ENCODE measurements at regions not wholly inside any gene's neighbourhood (a gene's known extent, or its start where the extent isn't known, plus 50 kb on each side); places are given as distances from the start of the nearest gene placed in this dataset.

DNA sequence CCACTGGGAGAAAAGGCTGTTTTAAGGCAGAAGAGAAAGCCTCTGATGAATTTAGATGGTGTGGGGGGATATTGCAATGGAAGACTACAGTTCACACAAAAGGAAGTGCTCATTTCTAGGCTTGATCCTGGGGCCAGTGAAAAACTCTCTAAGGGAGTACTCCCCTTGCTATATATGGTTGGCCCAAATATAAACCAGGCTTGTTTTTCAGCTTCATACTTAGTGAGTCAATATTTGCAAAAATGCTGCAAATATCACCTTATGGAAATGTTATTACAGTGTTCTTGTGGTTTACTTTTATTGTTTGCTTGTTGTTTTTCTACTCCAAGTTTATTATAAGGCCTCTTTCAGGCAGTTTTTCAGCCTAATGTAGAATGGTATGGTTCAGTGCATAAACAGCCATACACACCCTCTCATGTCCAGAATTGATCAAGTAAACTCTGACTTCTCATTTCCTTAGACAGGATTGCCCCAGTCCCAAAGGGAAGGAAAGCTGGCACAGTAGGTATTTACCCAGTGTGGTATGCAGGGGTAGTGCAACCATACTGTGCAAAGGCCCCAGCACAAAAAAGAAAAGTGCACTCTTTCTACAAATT lies 115.1 kb downstream of the FEM1C start:
- no peak overlapping the region for H3K27ac ChIP-seq
- H2AFZ ChIP-seq = no peak overlapping the region
- TF ChIP-seq, protein P1, sequence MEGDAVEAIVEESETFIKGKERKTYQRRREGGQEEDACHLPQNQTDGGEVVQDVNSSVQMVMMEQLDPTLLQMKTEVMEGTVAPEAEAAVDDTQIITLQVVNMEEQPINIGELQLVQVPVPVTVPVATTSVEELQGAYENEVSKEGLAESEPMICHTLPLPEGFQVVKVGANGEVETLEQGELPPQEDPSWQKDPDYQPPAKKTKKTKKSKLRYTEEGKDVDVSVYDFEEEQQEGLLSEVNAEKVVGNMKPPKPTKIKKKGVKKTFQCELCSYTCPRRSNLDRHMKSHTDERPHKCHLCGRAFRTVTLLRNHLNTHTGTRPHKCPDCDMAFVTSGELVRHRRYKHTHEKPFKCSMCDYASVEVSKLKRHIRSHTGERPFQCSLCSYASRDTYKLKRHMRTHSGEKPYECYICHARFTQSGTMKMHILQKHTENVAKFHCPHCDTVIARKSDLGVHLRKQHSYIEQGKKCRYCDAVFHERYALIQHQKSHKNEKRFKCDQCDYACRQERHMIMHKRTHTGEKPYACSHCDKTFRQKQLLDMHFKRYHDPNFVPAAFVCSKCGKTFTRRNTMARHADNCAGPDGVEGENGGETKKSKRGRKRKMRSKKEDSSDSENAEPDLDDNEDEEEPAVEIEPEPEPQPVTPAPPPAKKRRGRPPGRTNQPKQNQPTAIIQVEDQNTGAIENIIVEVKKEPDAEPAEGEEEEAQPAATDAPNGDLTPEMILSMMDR (IDR thresholded peaks at IDR 0.05) = no peak
- H3K36me3 ChIP-seq (ENCODE audit: control insufficient read depth, insufficient read depth, low read length) = no peaks in the 10 kb centered on the region
- H3K9ac ChIP-seq = no peak overlapping the region
- no peaks in the 10 kb centered on the region for H3K27me3 ChIP-seq (ENCODE audit: control insufficient read depth, insufficient read depth, low read length)
- no peak overlapping the region for H3K4me2 ChIP-seq (ENCODE audit: low read length)
- H3K9me3 ChIP-seq (ENCODE audit: control insufficient read depth, low read length) = no peaks in the 10 kb centered on the region
- no peaks in the 10 kb centered on the region for H3K79me2 ChIP-seq
- no peak overlapping the region for H3K4me3 ChIP-seq (ENCODE audit: low read depth, low read length)
- H3K4me1 ChIP-seq = no peaks in the 10 kb centered on the region

DNA sequence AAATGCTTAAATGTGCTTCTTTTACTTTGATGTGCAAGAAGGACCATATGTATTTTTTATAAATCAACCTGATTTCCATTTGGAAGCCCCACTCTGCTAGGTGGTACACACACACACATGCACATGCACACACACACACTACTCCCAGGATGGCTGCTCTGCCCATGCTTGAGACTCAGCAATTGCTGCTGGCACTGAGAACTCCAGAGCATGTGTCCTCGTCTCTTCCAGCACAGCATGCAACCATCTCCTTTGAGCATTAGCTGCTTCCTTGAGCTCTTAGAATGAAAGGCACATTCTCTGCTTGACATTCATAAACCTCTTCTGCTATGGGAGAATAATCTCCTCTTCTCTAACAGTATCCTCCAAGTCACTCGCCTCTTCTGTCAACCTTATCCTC lies 115.9 kb downstream of the FEM1C start:
- H3K9me3 ChIP-seq (ENCODE audit: control insufficient read depth, low read length) = no peaks in the 10 kb centered on the region
- H3K36me3 ChIP-seq (ENCODE audit: control insufficient read depth, insufficient read depth, low read length) = no peaks in the 10 kb centered on the region
- no peaks in the 10 kb centered on the region for H3K79me2 ChIP-seq
- TF ChIP-seq, protein P1 (IDR thresholded peaks at IDR 0.05) = no peak
- H2AFZ ChIP-seq = no peak overlapping the region
- no peaks in the 10 kb centered on the region for H3K27me3 ChIP-seq (ENCODE audit: control insufficient read depth, insufficient read depth, low read length)
- no peak overlapping the region for H3K27ac ChIP-seq
- H3K9ac ChIP-seq = no peak overlapping the region
- no peak overlapping the region for H3K4me3 ChIP-seq (ENCODE audit: low read depth, low read length)
- H3K4me1 ChIP-seq = no peaks in the 10 kb centered on the region
- no peak overlapping the region for H3K4me2 ChIP-seq (ENCODE audit: low read length)

DNA sequence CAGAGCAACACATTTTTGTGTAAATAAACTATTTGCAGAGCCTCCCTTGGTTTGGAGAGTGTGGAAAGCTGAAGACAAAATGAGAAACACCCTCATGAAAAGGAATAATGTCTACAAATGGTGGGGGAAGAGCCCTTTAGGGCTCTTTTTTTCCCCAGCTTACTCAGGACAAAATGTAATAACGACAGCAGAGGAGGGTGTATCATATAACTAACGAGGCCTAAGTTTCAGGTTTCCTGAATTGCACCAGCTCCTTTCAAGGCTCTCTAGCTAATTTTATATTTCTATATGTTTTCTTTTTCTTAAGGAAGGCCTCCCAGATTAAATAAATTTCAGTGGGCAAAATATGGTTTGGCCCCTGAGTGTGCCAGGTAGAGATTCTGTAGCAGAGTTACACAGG lies 116.3 kb downstream of the FEM1C start:
- Histone ChIP-seq H3K36me3 (ENCODE audit: control insufficient read depth, insufficient read depth, low read length) (no peaks in the 10 kb centered on the region), H3K9me3 (ENCODE audit: control insufficient read depth, low read length) (no peaks in the 10 kb centered on the region), H3K9ac (no peak overlapping the region), H3K4me3 (ENCODE audit: low read depth, low read length) (no peak overlapping the region), H3K27me3 (ENCODE audit: control insufficient read depth, insufficient read depth, low read length) (no peaks in the 10 kb centered on the region), H3K27ac (no peak overlapping the region), H3K4me2 (ENCODE audit: low read length) (no peak overlapping the region), H2AFZ (no peak overlapping the region), H3K79me2 (no peaks in the 10 kb centered on the region), H3K4me1 (no peaks in the 10 kb centered on the region)
- TF ChIP-seq, protein P1 (IDR thresholded peaks at IDR 0.05) = no peak

DNA sequence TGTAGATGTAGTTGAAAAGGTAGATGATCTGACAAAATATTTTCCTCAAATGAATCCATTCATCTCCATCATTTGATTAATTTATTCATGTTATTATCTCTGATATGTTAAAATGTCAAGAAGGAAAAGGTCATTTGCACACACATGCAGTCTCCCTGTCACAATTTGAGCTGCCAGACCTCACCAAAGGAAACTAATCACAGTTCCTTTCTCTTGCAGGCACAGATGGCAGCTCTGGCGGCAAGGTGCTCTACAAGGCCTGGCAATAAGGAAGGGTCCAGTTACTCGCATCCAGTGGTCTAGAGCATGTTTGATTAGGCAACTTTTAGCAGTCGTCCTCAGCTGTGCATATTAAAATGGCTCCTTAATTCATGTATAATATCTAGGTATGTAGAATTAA lies 120.1 kb downstream of the FEM1C start:
- no peaks in the 10 kb centered on the region for H3K9me3 ChIP-seq (ENCODE audit: control insufficient read depth, low read length)
- H3K4me3 ChIP-seq (ENCODE audit: low read depth, low read length) = no peak overlapping the region
- no peaks in the 10 kb centered on the region for H3K4me1 ChIP-seq
- TF ChIP-seq, protein P1 (IDR thresholded peaks at IDR 0.05) = no peak
- no peak overlapping the region for H3K27ac ChIP-seq
- H3K27me3 ChIP-seq (ENCODE audit: control insufficient read depth, insufficient read depth, low read length) = no peaks in the 10 kb centered on the region
- H2AFZ ChIP-seq = no peak overlapping the region
- no peaks in the 10 kb centered on the region for H3K79me2 ChIP-seq
- no peak overlapping the region for H3K9ac ChIP-seq
- H3K36me3 ChIP-seq (ENCODE audit: control insufficient read depth, insufficient read depth, low read length) = no peaks in the 10 kb centered on the region
- no peak overlapping the region for H3K4me2 ChIP-seq (ENCODE audit: low read length)

DNA sequence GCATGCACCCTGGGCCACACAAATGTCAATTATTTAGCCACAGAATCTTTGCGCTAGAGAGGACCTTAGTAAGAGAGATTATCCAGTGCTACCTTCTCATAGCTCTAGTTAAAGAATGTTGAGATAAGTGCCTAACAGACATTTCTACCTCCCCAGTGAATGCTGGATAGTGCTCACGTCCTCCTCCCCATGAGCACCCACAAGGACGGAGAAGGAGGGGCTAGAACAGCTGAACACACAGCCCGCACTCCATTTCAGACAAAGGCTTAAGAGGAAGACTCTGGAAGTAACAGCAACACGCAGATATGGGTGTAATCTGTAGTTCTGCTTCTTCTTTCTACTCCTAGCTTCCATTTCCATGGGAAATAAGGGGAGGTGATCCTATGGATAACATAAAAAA lies 120.5 kb downstream of the FEM1C start:
- no peaks in the 10 kb centered on the region for H3K9me3 ChIP-seq (ENCODE audit: control insufficient read depth, low read length)
- H3K36me3 ChIP-seq (ENCODE audit: control insufficient read depth, insufficient read depth, low read length) = no peaks in the 10 kb centered on the region
- H3K4me3 ChIP-seq (ENCODE audit: low read depth, low read length) = no peak overlapping the region
- no peak overlapping the region for H3K9ac ChIP-seq
- TF ChIP-seq, protein P1 (IDR thresholded peaks at IDR 0.05) = no peak
- no peaks in the 10 kb centered on the region for H3K27me3 ChIP-seq (ENCODE audit: control insufficient read depth, insufficient read depth, low read length)
- no peak overlapping the region for H3K4me2 ChIP-seq (ENCODE audit: low read length)
- no peak overlapping the region for H3K27ac ChIP-seq
- H3K4me1 ChIP-seq = no peaks in the 10 kb centered on the region
- H2AFZ ChIP-seq = no peak overlapping the region
- H3K79me2 ChIP-seq = no peaks in the 10 kb centered on the region

Data from parathyroid adenoma (tissue), 2 donors.